GM20431 (cell line): ENCODE measurements at regions not wholly inside any gene's neighbourhood (a gene's known extent, or its start where the extent isn't known, plus 50 kb on each side); places are given as distances from the start of the nearest gene placed in this dataset.
"Not testable (repeated sequence)": the region's sequence is repeated elsewhere in the genome, so short reads cannot be mapped to it uniquely, and the experiment has no call there.

Experiments
- in situ Hi-C: fragments of 300-500 bp; cut with MseI, MboI; formaldehyde crosslinking; loops from one replicate; pipeline ENCODE4 v1.15.0; 2020; ENCODE audit warnings: low sequenced_read_pairs; ENCODE audit not compliant: unreplicated experiment

DNA sequence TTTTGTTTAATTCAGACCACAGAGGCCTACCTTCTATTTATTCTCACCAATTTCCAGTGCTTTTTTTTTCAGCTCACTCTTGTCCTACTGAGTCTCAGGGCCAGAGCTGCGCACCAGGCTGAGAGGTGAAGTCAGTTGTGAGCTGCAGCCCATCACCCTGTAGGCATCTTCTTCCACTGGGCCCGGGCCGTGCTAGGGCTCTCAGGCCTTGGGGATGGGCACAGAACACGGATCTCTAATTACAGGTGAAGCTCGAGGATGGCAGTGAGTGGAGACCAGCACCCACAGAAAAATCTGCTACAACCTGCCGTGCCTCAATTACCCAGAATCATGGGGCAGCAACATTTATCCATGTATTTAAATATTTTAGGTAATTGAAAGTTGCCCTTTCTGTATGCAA is 82.1 kb downstream of the IRX5 start:
- in situ Hi-C loops, result loop anchor here (25.0 kb wide), 1 partner anchor 100 kb away; no protein-coding TSS in a partner anchor

GRCh38 chr16:55014022-55014421 is 83.4 kb downstream of the IRX5 start:
- in situ Hi-C loops, result loop anchor here (25.0 kb wide), 1 partner anchor 102 kb away; no protein-coding TSS in a partner anchor

DNA sequence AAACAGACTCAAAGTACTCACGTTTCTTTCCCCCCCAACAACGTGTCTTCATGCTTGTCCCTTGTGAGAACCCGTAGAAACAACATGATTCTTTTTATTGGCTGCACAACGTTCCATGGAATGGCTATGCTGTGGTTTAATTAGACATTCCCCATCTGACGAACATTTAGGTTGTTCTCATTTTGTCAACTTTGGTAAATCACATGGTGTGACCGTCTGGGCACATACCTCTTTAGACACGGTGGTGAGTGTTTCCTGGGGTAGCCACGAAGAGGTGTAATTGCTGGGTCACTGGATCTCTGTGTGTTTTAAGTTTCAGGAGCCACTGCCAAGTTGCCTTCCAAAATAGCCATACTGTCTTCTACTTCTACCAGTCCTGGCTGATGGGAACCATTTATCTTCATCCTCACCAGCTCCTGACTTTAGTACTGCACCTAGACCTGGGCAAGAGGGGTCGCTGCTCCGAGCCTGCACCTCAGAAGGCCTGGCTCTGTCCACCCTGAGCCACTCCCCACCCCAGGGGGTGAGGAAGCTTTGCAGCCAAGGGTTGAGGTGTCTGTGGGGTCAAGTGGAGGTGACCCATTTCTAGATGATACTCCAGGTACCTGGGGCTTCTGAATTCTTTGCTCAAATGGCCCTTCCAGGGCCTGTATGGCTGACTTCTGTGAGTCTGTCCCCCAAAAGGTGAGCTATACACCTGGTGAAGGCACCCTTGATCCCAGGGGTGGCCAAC is 84.7 kb downstream of the IRX5 start:
- in situ Hi-C loops, result loop anchor here (25.0 kb wide), 1 partner anchor 103 kb away; no protein-coding TSS in a partner anchor

- in situ Hi-C loops, result loop anchor here (25.0 kb wide), 1 partner anchor 104 kb away; no protein-coding TSS in a partner anchor
Measured at GRCh38 chr16:55016515-55016914, 85.8 kb downstream of the IRX5 start.

- in situ Hi-C loops, result loop anchor here (25.0 kb wide), 1 partner anchor 105 kb away; no protein-coding TSS in a partner anchor
Measured at GRCh38 chr16:55017321-55017720, 86.7 kb downstream of the IRX5 start.

DNA sequence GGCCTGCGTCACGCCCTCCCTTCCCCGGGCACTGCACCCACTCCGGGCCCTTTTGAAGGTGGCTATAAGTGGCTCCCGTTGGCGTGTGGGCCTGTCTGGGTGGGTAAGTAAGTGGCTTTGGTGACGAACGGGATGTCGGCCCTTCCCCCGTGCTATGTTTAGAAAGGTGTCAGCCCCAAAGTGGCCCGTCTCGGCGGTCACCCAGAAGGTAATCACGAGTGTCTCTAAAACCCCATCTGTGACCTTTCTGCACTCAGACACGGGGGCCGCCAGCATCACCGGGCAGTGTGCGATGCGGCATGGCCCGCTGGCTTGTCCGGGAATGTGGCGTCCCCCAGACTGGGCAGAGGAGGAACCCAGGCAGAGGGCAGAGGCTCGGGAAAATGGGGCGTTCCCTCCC is 88.2 kb downstream of the IRX5 start:
- in situ Hi-C loops, result loop anchor here (25.0 kb wide), 1 partner anchor 107 kb away; no protein-coding TSS in a partner anchor

DNA sequence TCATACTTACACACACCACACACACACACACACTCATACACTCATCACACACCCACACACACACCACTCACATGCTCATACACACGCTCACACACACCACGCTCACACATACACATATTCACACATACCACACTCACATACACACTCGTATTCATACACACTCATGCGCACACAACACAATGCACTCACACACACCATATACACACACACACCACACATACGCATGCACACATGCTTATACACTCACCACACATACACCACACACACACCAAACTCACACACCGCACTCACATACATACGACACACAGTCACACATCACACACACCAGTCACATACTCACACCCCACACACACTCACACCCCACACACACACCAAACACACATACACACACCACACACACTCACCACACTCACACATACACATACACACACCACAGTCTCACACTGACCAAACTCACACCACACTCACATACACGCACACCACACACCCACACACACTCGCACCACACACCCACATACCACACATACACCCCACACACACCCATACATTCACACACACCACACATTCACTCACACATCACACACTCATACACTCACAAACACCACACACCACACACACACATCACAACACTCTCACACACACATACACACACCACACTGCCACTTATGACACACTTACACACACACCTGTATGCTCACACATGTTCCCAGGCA is 88.9 kb downstream of the IRX5 start:
- in situ Hi-C loops, result loop anchor here (25.0 kb wide), 1 partner anchor 107 kb away; no protein-coding TSS in a partner anchor

DNA sequence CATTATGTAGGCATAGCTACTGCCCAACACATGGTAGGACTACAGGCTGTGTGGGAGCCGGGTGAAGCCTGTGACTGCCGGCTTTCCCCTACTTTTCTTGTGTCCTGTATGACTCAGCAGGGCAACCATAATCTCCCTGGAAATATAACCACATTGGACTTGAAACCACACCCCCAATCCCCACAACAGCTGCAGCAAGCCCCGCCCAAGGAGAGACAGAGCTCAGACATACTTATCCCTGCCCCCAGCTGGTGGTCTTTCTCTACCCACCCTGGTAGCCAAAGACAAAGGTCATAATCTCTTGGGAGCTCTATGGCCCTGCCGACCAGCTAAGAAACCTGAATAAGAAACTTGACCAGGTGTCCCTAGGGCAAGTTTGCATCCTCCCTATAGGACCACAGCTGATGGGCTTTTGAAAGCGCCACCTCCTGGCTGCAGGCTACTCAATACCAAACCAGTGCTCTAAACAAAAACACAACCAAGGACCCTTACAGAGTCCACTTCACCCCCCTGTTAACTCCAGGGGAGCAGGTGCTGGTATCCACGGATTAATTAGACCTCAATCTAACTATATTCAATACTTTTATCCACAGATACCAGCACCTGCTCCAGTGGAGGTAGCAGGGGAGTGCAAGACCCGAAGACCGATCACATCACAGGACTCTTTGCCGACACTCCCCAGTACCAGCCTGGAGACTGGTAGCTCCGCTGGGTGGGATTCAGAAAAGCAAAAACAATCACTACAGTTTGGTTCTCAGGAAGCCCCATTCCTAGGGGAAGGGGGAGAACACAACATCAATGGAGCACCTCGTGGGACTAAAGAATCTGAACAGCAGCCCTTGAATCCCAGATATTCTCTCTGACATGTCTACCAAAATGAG is 91.2 kb downstream of the IRX5 start:
- in situ Hi-C loops, result loop anchor here (25.0 kb wide), 1 partner anchor 110 kb away; no protein-coding TSS in a partner anchor

DNA sequence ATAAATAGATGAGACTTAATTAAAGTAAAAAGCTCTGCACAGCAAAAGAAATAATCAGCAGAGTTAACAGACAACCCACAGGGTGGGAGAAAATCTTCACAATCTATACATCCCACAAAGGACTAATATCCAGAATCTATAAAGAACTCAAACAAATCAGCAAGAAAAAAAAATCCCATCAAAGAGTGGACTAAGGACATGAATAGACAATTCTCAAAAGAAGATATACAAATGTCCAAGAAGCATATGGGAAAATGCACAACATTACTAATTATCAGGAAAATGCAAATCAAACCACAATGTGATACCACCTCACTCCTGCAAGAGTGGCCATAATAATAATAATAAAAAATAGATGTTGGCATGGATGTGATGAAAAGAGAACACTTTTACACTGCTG is 96.6 kb downstream of the IRX5 start:
- in situ Hi-C loops, result not testable (repeated sequence)

DNA sequence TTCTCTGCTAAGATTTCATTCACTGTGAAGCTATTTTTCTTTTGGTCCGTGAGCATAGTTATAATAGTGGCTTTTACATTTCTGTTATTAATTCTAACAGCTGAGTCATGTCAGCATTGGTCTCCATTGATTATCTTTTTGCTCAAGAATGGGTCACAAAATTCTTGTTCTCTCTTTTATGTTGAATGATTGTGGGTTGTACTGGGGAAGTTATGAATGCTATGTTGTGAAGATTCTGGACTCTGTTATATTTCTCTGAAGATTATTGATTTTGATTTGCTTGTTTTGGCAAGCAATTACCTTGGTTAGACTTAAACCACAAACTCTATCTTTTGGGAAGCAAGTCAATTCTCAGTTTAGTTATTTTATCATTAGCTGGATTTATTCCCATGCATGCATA is 98.8 kb downstream of the IRX5 start:
- in situ Hi-C loops, result no loop called here

- in situ Hi-C loops, result no loop called here
Measured at GRCh38 chr16:55030944-55031343, 100.3 kb downstream of the IRX5 start.

- in situ Hi-C loops, result no loop called here
Measured at GRCh38 chr16:55031481-55031880, 100.8 kb downstream of the IRX5 start.

- in situ Hi-C loops, result no loop called here
Measured at GRCh38 chr16:55033225-55034156, 102.8 kb downstream of the IRX5 start.

GRCh38 chr16:55035029-55035428 is 104.4 kb downstream of the IRX5 start:
- in situ Hi-C loops, result no loop called here

DNA sequence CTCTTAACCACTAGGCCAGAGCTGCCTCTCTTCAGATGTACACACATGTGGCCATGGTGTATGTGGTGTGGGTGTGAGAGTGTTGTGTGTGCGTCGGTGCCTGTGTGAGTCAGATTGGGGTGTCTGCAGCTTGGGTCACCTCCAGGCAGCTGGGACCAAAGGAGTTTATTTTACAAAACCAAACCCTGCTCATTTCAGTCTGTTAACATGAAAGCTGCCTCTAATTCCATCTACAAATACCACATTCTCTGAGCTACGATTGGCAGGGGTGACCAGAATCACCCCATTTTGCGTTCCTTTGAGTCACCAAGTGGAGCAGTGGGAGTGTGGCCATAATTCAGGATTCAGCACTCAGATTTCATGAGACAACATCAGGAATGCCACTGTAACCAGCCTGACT is 105.3 kb downstream of the IRX5 start:
- in situ Hi-C loops, result no loop called here

DNA sequence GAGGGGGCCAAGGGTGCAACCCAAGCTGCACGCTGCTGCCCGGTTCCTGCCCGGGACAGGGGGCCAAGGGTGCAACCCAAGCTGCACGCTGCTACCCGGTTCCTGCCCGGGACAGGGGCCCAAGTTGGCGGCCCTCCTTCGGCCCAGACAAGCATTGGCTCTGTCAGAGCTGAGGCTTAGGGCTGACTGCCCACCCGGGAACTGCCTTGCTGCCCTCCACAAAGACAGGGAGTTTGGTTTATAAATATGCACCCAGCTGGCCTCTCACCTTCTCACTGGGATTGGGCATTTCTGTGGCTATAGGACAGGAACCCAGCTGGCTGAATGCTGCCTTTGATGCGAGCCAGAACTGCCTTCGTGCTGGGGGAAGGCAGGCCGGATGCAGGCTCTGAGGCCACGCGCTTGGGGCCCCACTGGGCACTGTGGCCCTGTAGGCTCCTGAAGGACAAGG is 105.7 kb downstream of the IRX5 start:
- in situ Hi-C loops, result no loop called here

DNA sequence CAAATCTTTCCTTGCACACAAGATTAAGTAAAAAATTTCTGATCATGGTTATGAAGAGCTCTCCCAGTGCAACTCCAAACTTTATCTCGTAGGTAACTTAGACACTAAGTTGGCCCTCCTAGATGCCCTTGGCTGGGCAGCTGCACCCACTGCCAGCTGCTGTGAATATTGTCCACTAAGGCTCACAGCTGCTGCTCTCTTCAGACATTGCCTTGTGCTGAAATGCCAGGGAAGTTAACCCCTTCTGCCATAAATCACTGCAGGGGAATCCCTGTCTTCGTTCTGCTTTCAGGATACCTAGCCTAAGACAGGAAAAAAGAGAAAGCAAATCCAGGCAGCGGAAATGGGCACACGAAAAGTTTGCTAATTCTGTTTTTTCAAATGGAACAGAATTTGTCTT is 106.4 kb downstream of the IRX5 start:
- in situ Hi-C loops, result no loop called here

GRCh38 chr16:55037966-55038365 is 107.3 kb downstream of the IRX5 start:
- in situ Hi-C loops, result no loop called here

- in situ Hi-C loops, result no loop called here
Measured at GRCh38 chr16:55039042-55039441, 108.4 kb downstream of the IRX5 start.
